ENCODE measurements at regions not wholly inside any gene's neighbourhood (a gene's known extent, or its start where the extent isn't known, plus 50 kb on each side); places are given as distances from the start of the nearest gene placed in this dataset.

- no peak overlapping the region for H4K91ac ChIP-seq (ENCODE audit: low read depth, low read length)
- no peak overlapping the region for H3K4me2 ChIP-seq (ENCODE audit: low read length)
- H4K8ac ChIP-seq (ENCODE audit: low read depth, low read length) = no peak overlapping the region
- no peaks in the 10 kb centered on the region for H3K79me2 ChIP-seq (ENCODE audit: control insufficient read depth, insufficient read depth, low read length, poor library complexity)
- no peak overlapping the region for H2AK5ac ChIP-seq (ENCODE audit: low read length)
- no peak overlapping the region for H4K12ac ChIP-seq (ENCODE audit: low read depth, low read length)
- H3K4me3 ChIP-seq (ENCODE audit: low read depth, low read length) = no peak overlapping the region
- H2AFZ ChIP-seq (ENCODE audit: insufficient read depth, low read length, poor library complexity) = no peak overlapping the region
- H3K4ac ChIP-seq (ENCODE audit: low read depth, low read length) = no peak overlapping the region
- H2BK120ac ChIP-seq (ENCODE audit: insufficient read depth, low read length, poor library complexity) = no peak overlapping the region
- peaks cover 5 to 8% of the 10 kb centered on the region in 2 experiments for H3K4me1 ChIP-seq (ENCODE audit: control insufficient read depth in 1 of 2, insufficient read depth in 2 of 2, low read length in 2 of 2)
- DNase-seq = no peak
- H2BK12ac ChIP-seq (ENCODE audit: low read length) = no peak overlapping the region
- no peak overlapping the region for H3K23ac ChIP-seq (ENCODE audit: low read length)
- no CpG with 5 or more reads among the region's 1 CpG for WGBS (ENCODE audit: extremely low coverage, insufficient coverage, insufficient read length)
- H3K14ac ChIP-seq (ENCODE audit: low read length) = no peak overlapping the region
- peaks cover 1% of the 10 kb centered on the region for H3K79me1 ChIP-seq (ENCODE audit: low read length)
- H3K9ac ChIP-seq (ENCODE audit: low read length) = no peak overlapping the region
- no peak overlapping the region for H2BK5ac ChIP-seq (ENCODE audit: low read depth, low read length, poor library complexity)
- no peaks in the 10 kb centered on the region for H3K27me3 ChIP-seq (ENCODE audit: insufficient read depth, low read length)
- H3K9me3 ChIP-seq (ENCODE audit: insufficient read depth, low read depth, low read length) = peaks cover 1% of the 10 kb centered on the region
- H3K18ac ChIP-seq (ENCODE audit: low read length) = no peak overlapping the region
- H3K36me3 ChIP-seq (ENCODE audit: control insufficient read depth in 1 of 2, insufficient read depth in 2 of 2, low read length in 2 of 2) = no peaks in the 10 kb centered on the region
- no peak overlapping the region for H3K27ac ChIP-seq (ENCODE audit: low read depth, low read length)
These were observed 318.8 kb downstream of the DNAH5 start for GRCh38 chr5:13625616-13626198.

- no peak overlapping the region for H3K4ac ChIP-seq (ENCODE audit: low read depth, low read length)
These were observed 320.0 kb downstream of the DNAH5 start for GRCh38 chr5:13624283-13625074.

GRCh38 chr5:13613621-13614020, 330.9 kb downstream of the DNAH5 start:
- Histone ChIP-seq H2AFZ (ENCODE audit: insufficient read depth, low read length, poor library complexity) (no peak overlapping the region), H3K9ac (ENCODE audit: low read length) (no peak overlapping the region), H3K27me3 (ENCODE audit: insufficient read depth, low read length) (no peaks in the 10 kb centered on the region), H3K18ac (ENCODE audit: low read length) (no peak overlapping the region), H4K8ac (ENCODE audit: low read depth, low read length) (no peak overlapping the region), H3K27ac (ENCODE audit: low read depth, low read length) (no peak overlapping the region), H3K79me2 (ENCODE audit: control insufficient read depth, insufficient read depth, low read length, poor library complexity) (no peaks in the 10 kb centered on the region), H3K4me3 (ENCODE audit: low read depth, low read length) (no peak overlapping the region), H3K4me2 (ENCODE audit: low read length) (no peak overlapping the region), H3K14ac (ENCODE audit: low read length) (no peak overlapping the region), H3K36me3 (ENCODE audit: control insufficient read depth in 1 of 2, insufficient read depth in 2 of 2, low read length in 2 of 2) (no peaks in the 10 kb centered on the region), H3K4ac (ENCODE audit: low read depth, low read length) (no peak overlapping the region), H2AK5ac (ENCODE audit: low read length) (no peak overlapping the region), H2BK120ac (ENCODE audit: insufficient read depth, low read length, poor library complexity) (no peak overlapping the region), H4K12ac (ENCODE audit: low read depth, low read length) (no peak overlapping the region), H3K4me1 (ENCODE audit: control insufficient read depth in 1 of 2, insufficient read depth in 2 of 2, low read length in 2 of 2) (no peaks in the 10 kb centered on the region), H4K91ac (ENCODE audit: low read depth, low read length) (no peak overlapping the region), H3K9me3 (ENCODE audit: insufficient read depth, low read depth, low read length) (no peaks in the 10 kb centered on the region), H3K79me1 (ENCODE audit: low read length) (no peaks in the 10 kb centered on the region), H2BK5ac (ENCODE audit: low read depth, low read length, poor library complexity) (no peak overlapping the region), H2BK12ac (ENCODE audit: low read length) (no peak overlapping the region), H3K23ac (ENCODE audit: low read length) (no peak overlapping the region)
- WGBS (ENCODE audit: extremely low coverage, insufficient coverage, insufficient read length) = no CpG with 5 or more reads among the region's 8 CpGs
- no peak for DNase-seq

More at GRCh38 chr5:13624283-13625074, 320.0 kb downstream of the DNAH5 start:
- no peak overlapping the region for H3K14ac ChIP-seq (ENCODE audit: low read length)
- no peak overlapping the region for H3K27ac ChIP-seq (ENCODE audit: low read depth, low read length)
- no peak overlapping the region for H4K91ac ChIP-seq (ENCODE audit: low read depth, low read length)
- peaks cover 1% of the 10 kb centered on the region for H3K79me1 ChIP-seq (ENCODE audit: low read length)
- H3K4me3 ChIP-seq (ENCODE audit: low read depth, low read length) = no peak overlapping the region
- H3K23ac ChIP-seq (ENCODE audit: low read length) = no peak overlapping the region
- no peak overlapping the region for H2BK120ac ChIP-seq (ENCODE audit: insufficient read depth, low read length, poor library complexity)
- H4K12ac ChIP-seq (ENCODE audit: low read depth, low read length) = no peak overlapping the region
- H3K9me3 ChIP-seq (ENCODE audit: insufficient read depth, low read depth, low read length) = peaks cover 1% of the 10 kb centered on the region
- no peaks in the 10 kb centered on the region for H3K27me3 ChIP-seq (ENCODE audit: insufficient read depth, low read length)
- DNase-seq = no peak
- no peaks in the 10 kb centered on the region for H3K79me2 ChIP-seq (ENCODE audit: control insufficient read depth, insufficient read depth, low read length, poor library complexity)
- no peak overlapping the region for H3K18ac ChIP-seq (ENCODE audit: low read length)
- peaks cover 5 to 8% of the 10 kb centered on the region in 2 experiments for H3K4me1 ChIP-seq (ENCODE audit: control insufficient read depth in 1 of 2, insufficient read depth in 2 of 2, low read length in 2 of 2)
- peak overlapping the region; percentile 71 for H2BK12ac ChIP-seq (ENCODE audit: low read length)
- no peak overlapping the region for H2BK5ac ChIP-seq (ENCODE audit: low read depth, low read length, poor library complexity)
- no peak overlapping the region for H2AK5ac ChIP-seq (ENCODE audit: low read length)
- no peak overlapping the region for H4K8ac ChIP-seq (ENCODE audit: low read depth, low read length)
- no CpG with 5 or more reads among the region's 6 CpGs for WGBS (ENCODE audit: extremely low coverage, insufficient coverage, insufficient read length)
- H3K36me3 ChIP-seq (ENCODE audit: control insufficient read depth in 1 of 2, insufficient read depth in 2 of 2, low read length in 2 of 2) = no peaks in the 10 kb centered on the region
- H2AFZ ChIP-seq (ENCODE audit: insufficient read depth, low read length, poor library complexity) = no peak overlapping the region
- no peak overlapping the region for H3K9ac ChIP-seq (ENCODE audit: low read length)
- H3K4me2 ChIP-seq (ENCODE audit: low read length) = peak overlapping the region; percentile 10

GRCh38 chr5:13611604-13612003, 332.9 kb downstream of the DNAH5 start:
- Histone ChIP-seq H2AFZ (ENCODE audit: insufficient read depth, low read length, poor library complexity) (no peak overlapping the region), H3K23ac (ENCODE audit: low read length) (no peak overlapping the region), H3K4me1 (ENCODE audit: control insufficient read depth in 1 of 2, insufficient read depth in 2 of 2, low read length in 2 of 2) (no peaks in the 10 kb centered on the region), H2BK12ac (ENCODE audit: low read length) (no peak overlapping the region), H3K9me3 (ENCODE audit: insufficient read depth, low read depth, low read length) (no peaks in the 10 kb centered on the region), H3K36me3 (ENCODE audit: control insufficient read depth in 1 of 2, insufficient read depth in 2 of 2, low read length in 2 of 2) (no peaks in the 10 kb centered on the region), H3K18ac (ENCODE audit: low read length) (no peak overlapping the region), H3K4me2 (ENCODE audit: low read length) (no peak overlapping the region), H2BK120ac (ENCODE audit: insufficient read depth, low read length, poor library complexity) (no peak overlapping the region), H3K27ac (ENCODE audit: low read depth, low read length) (no peak overlapping the region), H3K79me2 (ENCODE audit: control insufficient read depth, insufficient read depth, low read length, poor library complexity) (no peaks in the 10 kb centered on the region), H3K4ac (ENCODE audit: low read depth, low read length) (no peak overlapping the region), H3K14ac (ENCODE audit: low read length) (no peak overlapping the region), H2BK5ac (ENCODE audit: low read depth, low read length, poor library complexity) (no peak overlapping the region), H2AK5ac (ENCODE audit: low read length) (no peak overlapping the region), H3K79me1 (ENCODE audit: low read length) (no peaks in the 10 kb centered on the region), H4K12ac (ENCODE audit: low read depth, low read length) (no peak overlapping the region), H3K27me3 (ENCODE audit: insufficient read depth, low read length) (no peaks in the 10 kb centered on the region), H4K91ac (ENCODE audit: low read depth, low read length) (no peak overlapping the region), H3K9ac (ENCODE audit: low read length) (no peak overlapping the region), H4K8ac (ENCODE audit: low read depth, low read length) (no peak overlapping the region), H3K4me3 (ENCODE audit: low read depth, low read length) (no peak overlapping the region)
- no CpG with 5 or more reads among the region's 3 CpGs for WGBS (ENCODE audit: extremely low coverage, insufficient coverage, insufficient read length)
- no peak for DNase-seq

Data from trophoblast cell (in vitro differentiated cells and primary cell).